ENCODE measurements at regions not wholly inside any gene's neighbourhood (a gene's known extent, or its start where the extent isn't known, plus 50 kb on each side); places are given as distances from the start of the nearest gene placed in this dataset.

- TF ChIP-seq, protein P1, sequence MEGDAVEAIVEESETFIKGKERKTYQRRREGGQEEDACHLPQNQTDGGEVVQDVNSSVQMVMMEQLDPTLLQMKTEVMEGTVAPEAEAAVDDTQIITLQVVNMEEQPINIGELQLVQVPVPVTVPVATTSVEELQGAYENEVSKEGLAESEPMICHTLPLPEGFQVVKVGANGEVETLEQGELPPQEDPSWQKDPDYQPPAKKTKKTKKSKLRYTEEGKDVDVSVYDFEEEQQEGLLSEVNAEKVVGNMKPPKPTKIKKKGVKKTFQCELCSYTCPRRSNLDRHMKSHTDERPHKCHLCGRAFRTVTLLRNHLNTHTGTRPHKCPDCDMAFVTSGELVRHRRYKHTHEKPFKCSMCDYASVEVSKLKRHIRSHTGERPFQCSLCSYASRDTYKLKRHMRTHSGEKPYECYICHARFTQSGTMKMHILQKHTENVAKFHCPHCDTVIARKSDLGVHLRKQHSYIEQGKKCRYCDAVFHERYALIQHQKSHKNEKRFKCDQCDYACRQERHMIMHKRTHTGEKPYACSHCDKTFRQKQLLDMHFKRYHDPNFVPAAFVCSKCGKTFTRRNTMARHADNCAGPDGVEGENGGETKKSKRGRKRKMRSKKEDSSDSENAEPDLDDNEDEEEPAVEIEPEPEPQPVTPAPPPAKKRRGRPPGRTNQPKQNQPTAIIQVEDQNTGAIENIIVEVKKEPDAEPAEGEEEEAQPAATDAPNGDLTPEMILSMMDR (IDR thresholded peaks at IDR 0.05; ENCODE audit: insufficient read depth, low read length, missing control alignments) = no peak
- no peak overlapping the region for H3K4me3 ChIP-seq (ENCODE audit: low read depth, low read length)
- DNase-seq (ENCODE audit: low read depth, low spot score) = no peak
- CTCF ChIA-PET = interaction anchor here (0.6 to 5.7 kb wide), 12 partner anchors 10 to 1031 kb away, joined by 3 to 61 read pairs (median 14); no protein-coding TSS in a partner anchor
- POLR2A ChIA-PET = no interaction called here
These were observed 54.5 kb upstream of the PDZD8 start for GRCh38 chr10:117429643-117430265.

DNA sequence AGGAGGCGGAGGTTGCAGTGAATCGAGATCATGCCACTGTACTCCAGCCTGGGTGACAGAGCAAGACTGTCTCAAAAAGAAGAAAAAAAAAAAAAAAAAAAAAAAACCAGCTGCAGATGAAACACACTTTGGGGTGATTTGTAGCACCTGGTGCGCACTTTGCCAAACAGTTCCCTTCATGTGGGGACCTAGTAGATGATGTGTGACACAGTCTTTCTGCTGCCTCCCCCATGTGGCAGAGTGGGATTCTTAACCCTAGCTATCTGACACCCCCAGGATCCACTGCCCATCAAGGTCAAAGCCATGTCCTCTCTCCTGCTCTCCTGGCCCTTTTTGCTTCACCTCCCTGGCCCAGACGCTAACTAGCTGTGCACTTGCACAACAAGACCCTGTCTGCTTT lies 52.1 kb upstream of the PDZD8 start:
- no peak for DNase-seq (ENCODE audit: low read depth, low spot score)
- no peak overlapping the region for H3K4me3 ChIP-seq (ENCODE audit: low read depth, low read length)
- TF ChIP-seq, protein P1 (IDR thresholded peaks at IDR 0.05; ENCODE audit: insufficient read depth, low read length, missing control alignments) = no peak
- ChIA-PET CTCF (interaction anchor here (0.6 to 2.3 kb wide), 4 partner anchors 10 to 210 kb away, joined by 3 to 7 read pairs (median 4); no protein-coding TSS in a partner anchor), POLR2A (no interaction called here)

- CTCF ChIA-PET = interaction anchor here (1.1 to 2.3 kb wide), 4 partner anchors 10 to 209 kb away, joined by 3 to 7 read pairs (median 4); no protein-coding TSS in a partner anchor
- TF ChIP-seq, protein P1 (IDR thresholded peaks at IDR 0.05; ENCODE audit: insufficient read depth, low read length, missing control alignments) = no peak
- DNase-seq (ENCODE audit: low read depth, low spot score) = no peak
- POLR2A ChIA-PET = no interaction called here
- no peak overlapping the region for H3K4me3 ChIP-seq (ENCODE audit: low read depth, low read length)
These were observed 50.8 kb upstream of the PDZD8 start for GRCh38 chr10:117425974-117426566.

DNA sequence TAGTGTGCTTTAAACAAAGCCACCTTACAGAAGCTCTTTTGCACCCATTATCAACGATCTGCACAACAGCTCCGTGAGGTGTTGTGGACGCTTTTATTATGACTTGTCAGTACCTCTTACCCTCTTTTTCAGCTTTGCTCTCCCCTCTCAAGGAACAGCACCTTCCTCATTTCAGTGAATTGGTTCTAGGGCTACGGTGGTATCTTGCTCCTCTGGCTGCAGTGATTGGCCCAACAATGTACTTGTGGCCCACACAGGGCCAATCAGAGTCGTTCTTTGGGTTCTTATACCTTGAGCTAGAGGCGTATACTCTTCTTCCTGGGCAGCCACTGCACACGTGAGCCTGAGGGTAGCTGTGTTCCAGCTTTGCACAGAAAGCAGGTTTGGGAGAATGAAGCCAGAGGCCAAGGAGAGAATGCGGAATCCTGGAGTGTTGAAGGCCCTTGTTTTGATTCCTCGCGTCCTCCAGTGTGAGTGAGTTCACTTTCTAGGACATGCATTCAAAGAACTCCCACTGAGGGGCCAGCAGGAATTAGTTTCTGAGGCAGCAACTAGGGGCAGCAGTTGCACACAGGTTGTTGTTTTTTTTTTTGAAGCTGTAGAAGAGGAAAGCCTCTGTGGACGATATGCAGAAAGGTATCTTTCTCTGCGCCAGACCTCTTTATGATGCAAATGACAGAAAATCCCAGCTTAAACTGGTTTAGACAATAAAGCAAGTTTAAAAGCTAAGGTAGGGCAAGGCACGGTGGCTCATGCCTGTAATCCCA lies 49.8 kb upstream of the PDZD8 start:
- TF ChIP-seq, protein P1 (IDR thresholded peaks at IDR 0.05; ENCODE audit: insufficient read depth, low read length, missing control alignments) = no peak
- ChIA-PET POLR2A (no interaction called here), CTCF (interaction anchor here (0.6 to 1.7 kb wide), 6 partner anchors 9 to 72 kb away, joined by 3 to 5 read pairs (median 5); no protein-coding TSS in a partner anchor)
- DNase-seq (ENCODE audit: low read depth, low spot score) = no peak
- H3K4me3 ChIP-seq (ENCODE audit: low read depth, low read length) = no peak overlapping the region

Data from AG04449 (cell line).